ENCODE measurements at regions not wholly inside any gene's neighbourhood (a gene's known extent, or its start where the extent isn't known, plus 50 kb on each side); places are given as distances from the start of the nearest gene placed in this dataset.

DNA sequence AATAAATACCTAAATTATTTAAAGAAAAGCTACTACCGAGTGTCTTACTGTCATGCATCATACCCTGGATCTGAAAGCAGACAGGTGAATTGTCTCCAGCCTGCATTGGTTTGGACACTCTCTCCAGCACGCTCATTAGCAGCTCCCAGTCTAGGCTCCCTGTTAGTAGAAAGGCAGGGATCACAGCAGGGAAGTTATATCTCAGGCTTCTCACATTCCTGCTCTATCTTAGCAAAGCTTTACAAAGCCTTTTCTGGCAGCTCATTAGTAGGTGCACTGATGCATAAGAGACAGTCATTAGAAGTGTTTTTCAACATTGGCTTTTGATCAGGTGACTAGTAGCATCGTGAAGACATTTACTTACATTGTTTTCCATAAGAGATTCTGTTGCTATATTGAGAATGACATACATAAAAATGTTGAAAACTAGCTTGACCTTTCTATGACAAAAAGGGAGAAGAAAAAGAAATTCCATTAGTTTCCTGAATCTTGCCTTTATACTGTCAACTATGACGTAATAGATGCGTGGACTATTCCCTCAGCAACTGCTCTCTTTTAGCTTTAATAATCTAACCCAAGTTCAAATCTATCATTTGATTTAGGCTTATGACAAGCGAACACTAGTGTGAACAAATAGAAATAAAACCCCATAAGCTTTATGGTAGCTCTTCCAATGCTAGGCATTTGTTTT is 408.7 kb upstream of the KCNH7 start:
- TF ChIP-seq, protein P1, sequence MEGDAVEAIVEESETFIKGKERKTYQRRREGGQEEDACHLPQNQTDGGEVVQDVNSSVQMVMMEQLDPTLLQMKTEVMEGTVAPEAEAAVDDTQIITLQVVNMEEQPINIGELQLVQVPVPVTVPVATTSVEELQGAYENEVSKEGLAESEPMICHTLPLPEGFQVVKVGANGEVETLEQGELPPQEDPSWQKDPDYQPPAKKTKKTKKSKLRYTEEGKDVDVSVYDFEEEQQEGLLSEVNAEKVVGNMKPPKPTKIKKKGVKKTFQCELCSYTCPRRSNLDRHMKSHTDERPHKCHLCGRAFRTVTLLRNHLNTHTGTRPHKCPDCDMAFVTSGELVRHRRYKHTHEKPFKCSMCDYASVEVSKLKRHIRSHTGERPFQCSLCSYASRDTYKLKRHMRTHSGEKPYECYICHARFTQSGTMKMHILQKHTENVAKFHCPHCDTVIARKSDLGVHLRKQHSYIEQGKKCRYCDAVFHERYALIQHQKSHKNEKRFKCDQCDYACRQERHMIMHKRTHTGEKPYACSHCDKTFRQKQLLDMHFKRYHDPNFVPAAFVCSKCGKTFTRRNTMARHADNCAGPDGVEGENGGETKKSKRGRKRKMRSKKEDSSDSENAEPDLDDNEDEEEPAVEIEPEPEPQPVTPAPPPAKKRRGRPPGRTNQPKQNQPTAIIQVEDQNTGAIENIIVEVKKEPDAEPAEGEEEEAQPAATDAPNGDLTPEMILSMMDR (IDR thresholded peaks at IDR 0.05) = no peak
- TF ChIP-seq EP300 (IDR thresholded peaks at IDR 0.05) (no peak), POLR2AphosphoS5 (IDR thresholded peaks at IDR 0.05) (no peak), POLR2A (IDR thresholded peaks at IDR 0.05) (no peak)
- H3K4me1 ChIP-seq = no peaks in the 10 kb centered on the region
- ATAC-seq (ENCODE audit: low FRiP score in 2 of 2) (no peak), DNase-seq (no peak)
- H3K27me3 ChIP-seq = no peaks in the 10 kb centered on the region
- H3K9me3 ChIP-seq = no peaks in the 10 kb centered on the region
- H3K36me3 ChIP-seq = no peaks in the 10 kb centered on the region
- no peak overlapping the region for H3K27ac ChIP-seq
- 59 to 65% methylated on average over 6 of the region's 6 CpGs for WGBS, 2 donors
- no peak overlapping the region for H3K4me3 ChIP-seq

DNA sequence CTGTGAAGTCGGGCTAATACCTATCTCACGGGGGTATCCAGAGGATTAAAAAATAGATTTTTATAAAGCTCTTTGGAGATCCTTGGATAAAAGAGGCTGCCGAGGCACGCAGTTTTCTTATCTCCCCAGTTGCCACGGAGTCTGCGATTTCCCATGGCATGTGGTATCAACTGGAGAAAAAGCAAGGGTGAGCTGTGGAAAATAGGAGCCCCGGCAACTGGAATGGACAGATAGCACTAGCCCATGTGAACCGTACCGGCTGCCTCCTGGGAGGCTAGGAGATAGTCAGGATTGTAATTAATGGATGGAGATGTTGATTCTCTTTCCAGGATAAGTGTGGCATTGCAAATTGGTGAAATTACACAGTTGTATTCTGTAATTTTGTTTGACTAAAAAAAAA is 407.6 kb upstream of the KCNH7 start:
- no peak overlapping the region for H3K27ac ChIP-seq
- WGBS, 2 donors = 56 to 64% methylated on average over 9 of the region's 9 CpGs
- no peaks in the 10 kb centered on the region for H3K27me3 ChIP-seq
- H3K36me3 ChIP-seq = no peaks in the 10 kb centered on the region
- no peak overlapping the region for H3K4me3 ChIP-seq
- DNase-seq (no peak), ATAC-seq (ENCODE audit: low FRiP score in 2 of 2) (no peak)
- no peaks in the 10 kb centered on the region for H3K4me1 ChIP-seq
- TF ChIP-seq, protein P1 (IDR thresholded peaks at IDR 0.05) = no peak
- TF ChIP-seq EP300 (IDR thresholded peaks at IDR 0.05) (no peak), POLR2A (IDR thresholded peaks at IDR 0.05) (no peak), POLR2AphosphoS5 (IDR thresholded peaks at IDR 0.05) (no peak)
- no peaks in the 10 kb centered on the region for H3K9me3 ChIP-seq

DNA sequence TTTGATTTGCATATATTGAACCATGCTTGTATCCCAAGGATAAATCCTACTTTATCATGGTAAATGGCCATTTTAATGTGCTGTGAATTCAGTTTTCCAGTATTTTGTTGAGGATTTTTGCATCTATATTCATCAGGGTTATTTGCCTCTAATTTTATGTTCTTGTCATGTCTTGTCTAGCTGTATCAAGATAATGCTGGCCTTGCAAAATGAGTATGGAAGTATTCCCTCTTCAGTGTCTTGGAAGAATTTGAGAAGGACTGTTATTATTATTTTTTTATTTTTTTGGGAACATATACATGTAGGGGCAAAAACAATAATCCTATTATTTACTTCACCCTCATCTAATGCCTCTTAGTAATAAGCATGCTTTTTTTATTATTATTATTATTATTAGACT is 398.0 kb upstream of the KCNH7 start:
- Histone ChIP-seq H3K27ac (no peak overlapping the region), H3K27me3 (no peaks in the 10 kb centered on the region), H3K36me3 (no peaks in the 10 kb centered on the region), H3K4me3 (no peak overlapping the region), H3K4me1 (no peaks in the 10 kb centered on the region), H3K9me3 (peaks cover 0 to 6% (median 0%) of the 10 kb centered on the region in 4 donors)
- no peak for ATAC-seq (ENCODE audit: low FRiP score in 2 of 2)
- TF ChIP-seq EP300 (IDR thresholded peaks at IDR 0.05) (no peak), POLR2AphosphoS5 (IDR thresholded peaks at IDR 0.05) (no peak), POLR2A (IDR thresholded peaks at IDR 0.05) (no peak)
- TF ChIP-seq, protein P1 (IDR thresholded peaks at IDR 0.05) = no peak
- no peak for DNase-seq

DNA sequence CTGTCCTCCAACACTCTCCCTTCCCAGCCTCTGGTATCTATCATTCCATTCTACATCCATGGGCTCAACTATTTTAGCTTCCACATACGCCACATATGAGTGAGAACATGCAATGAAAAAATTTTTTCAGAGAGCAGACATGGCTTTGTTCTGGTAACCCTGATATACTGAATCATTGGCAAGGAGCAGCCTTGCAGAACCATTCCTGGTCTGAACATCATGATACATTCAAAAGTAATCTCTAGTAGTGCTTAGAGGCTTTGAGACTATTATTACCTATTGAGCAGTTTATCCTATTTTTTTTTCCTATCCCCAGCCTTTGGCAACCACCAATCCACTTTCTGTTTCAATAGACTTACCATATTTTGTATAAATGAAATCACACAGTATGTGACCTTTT is 393.1 kb upstream of the KCNH7 start:
- Histone ChIP-seq H3K9me3 (no peaks in the 10 kb centered on the region), H3K36me3 (no peaks in the 10 kb centered on the region), H3K27me3 (no peaks in the 10 kb centered on the region), H3K4me1 (no peaks in the 10 kb centered on the region), H3K27ac (no peak overlapping the region), H3K4me3 (no peak overlapping the region)
- ATAC-seq (ENCODE audit: low FRiP score in 2 of 2) = no peak
- 85 to 95% methylated on average over 1 of the region's 1 CpG for WGBS, 2 donors
- TF ChIP-seq, protein P1 (IDR thresholded peaks at IDR 0.05) = no peak
- TF ChIP-seq POLR2A (IDR thresholded peaks at IDR 0.05) (no peak), EP300 (IDR thresholded peaks at IDR 0.05) (no peak), POLR2AphosphoS5 (IDR thresholded peaks at IDR 0.05) (no peak)
- no peak for DNase-seq

DNA sequence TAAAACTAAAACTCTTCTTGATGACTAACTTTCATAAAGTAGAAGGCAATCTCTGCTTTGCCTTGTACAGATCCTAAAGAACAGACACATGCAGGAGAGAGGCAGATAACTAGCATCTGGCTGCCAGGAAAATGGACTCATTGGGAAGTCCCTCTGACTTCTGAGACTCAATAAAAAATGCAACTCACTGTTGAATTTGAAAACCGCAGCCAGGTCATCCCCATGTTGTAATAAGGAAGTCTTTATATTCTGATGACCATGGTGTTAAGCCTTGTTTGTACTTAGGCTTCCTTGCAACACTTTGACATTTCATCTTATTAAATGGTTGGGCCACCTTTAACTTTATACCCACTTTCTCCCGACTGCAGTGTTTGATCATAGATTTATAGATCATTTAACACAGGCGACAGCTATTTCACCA is 375.1 kb upstream of the KCNH7 start:
- H3K9me3 ChIP-seq = no peaks in the 10 kb centered on the region

More for the DNA sequence above, 375.1 kb upstream of the KCNH7 start:
- no peak for DNase-seq
- ATAC-seq (ENCODE audit: low FRiP score in 2 of 2) = no peak
- no peaks in the 10 kb centered on the region for H3K36me3 ChIP-seq
- no peaks in the 10 kb centered on the region for H3K27me3 ChIP-seq
- 75 to 87% methylated on average over 3 of the region's 3 CpGs for WGBS, 2 donors
- H3K27ac ChIP-seq = no peak overlapping the region
- no peak overlapping the region for H3K4me3 ChIP-seq
- no peak for TF ChIP-seq POLR2A (IDR thresholded peaks at IDR 0.05)
- TF ChIP-seq EP300 (IDR thresholded peaks at IDR 0.05) = no peak
- no peak for TF ChIP-seq POLR2AphosphoS5 (IDR thresholded peaks at IDR 0.05)
- TF ChIP-seq, protein P1 (IDR thresholded peaks at IDR 0.05) = no peak
- no peaks in the 10 kb centered on the region for H3K4me1 ChIP-seq
